ENCODE measurements at regions not wholly inside any gene's neighbourhood (a gene's known extent, or its start where the extent isn't known, plus 50 kb on each side); places are given as distances from the start of the nearest gene placed in this dataset.
A peak's percentile ranks its signal among the peaks of the same experiment; 100 is the strongest.

DNA sequence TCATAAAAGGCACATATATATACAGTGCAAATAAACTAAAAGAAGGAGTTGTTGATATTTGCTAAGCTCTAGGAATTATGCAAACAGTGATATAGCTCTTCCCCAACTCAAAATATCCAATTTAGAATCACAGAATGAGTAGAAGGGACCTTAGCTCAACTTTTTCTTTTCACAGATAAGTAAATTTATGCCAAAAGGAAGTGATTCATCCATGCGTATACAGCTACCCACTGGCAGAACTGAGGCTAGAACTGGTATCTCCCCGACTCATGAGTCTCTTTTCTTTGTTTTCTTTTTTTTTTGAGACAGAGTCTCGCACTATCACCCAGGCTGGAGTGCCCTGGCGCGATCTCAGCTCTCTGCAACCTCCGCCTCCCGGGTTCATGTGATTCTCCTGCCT is 54.2 kb upstream of the SVIL start:
- Histone ChIP-seq H3K79me2 (ENCODE audit: control insufficient read depth, insufficient read depth, low read length, poor library complexity) (no peaks in the 10 kb centered on the region), H3K4ac (ENCODE audit: low read depth, low read length) (no peak overlapping the region), H3K9me3 (ENCODE audit: insufficient read depth, low read depth, low read length) (no peaks in the 10 kb centered on the region), H2BK5ac (ENCODE audit: low read depth, low read length, poor library complexity) (no peak overlapping the region), H3K4me2 (ENCODE audit: low read length) (no peak overlapping the region), H3K27me3 (ENCODE audit: insufficient read depth, low read length) (no peaks in the 10 kb centered on the region), H3K23ac (ENCODE audit: low read length) (no peak overlapping the region), H3K36me3 (ENCODE audit: control insufficient read depth in 1 of 2, insufficient read depth in 2 of 2, low read length in 2 of 2) (peaks cover 0 to 3% of the 10 kb centered on the region in 2 experiments), H4K12ac (ENCODE audit: low read depth, low read length) (no peak overlapping the region), H2AFZ (ENCODE audit: insufficient read depth, low read length, poor library complexity) (no peak overlapping the region), H3K18ac (ENCODE audit: low read length) (no peak overlapping the region), H3K4me1 (ENCODE audit: control insufficient read depth in 1 of 2, insufficient read depth in 2 of 2, low read length in 2 of 2) (peaks cover 5 to 13% of the 10 kb centered on the region in 2 experiments), H3K27ac (ENCODE audit: low read depth, low read length) (no peak overlapping the region), H2BK12ac (ENCODE audit: low read length) (no peak overlapping the region), H3K14ac (ENCODE audit: low read length) (no peak overlapping the region), H2AK5ac (ENCODE audit: low read length) (no peak overlapping the region), H2BK120ac (ENCODE audit: insufficient read depth, low read length, poor library complexity) (no peak overlapping the region), H3K9ac (ENCODE audit: low read length) (no peak overlapping the region), H4K91ac (ENCODE audit: low read depth, low read length) (no peak overlapping the region), H4K8ac (ENCODE audit: low read depth, low read length) (no peak overlapping the region), H3K4me3 (ENCODE audit: low read depth, low read length) (no peak overlapping the region), H3K79me1 (ENCODE audit: low read length) (peaks cover 4% of the 10 kb centered on the region)
- no CpG with 5 or more reads among the region's 7 CpGs for WGBS (ENCODE audit: extremely low coverage, insufficient coverage, insufficient read length)
- no peak for DNase-seq

DNA sequence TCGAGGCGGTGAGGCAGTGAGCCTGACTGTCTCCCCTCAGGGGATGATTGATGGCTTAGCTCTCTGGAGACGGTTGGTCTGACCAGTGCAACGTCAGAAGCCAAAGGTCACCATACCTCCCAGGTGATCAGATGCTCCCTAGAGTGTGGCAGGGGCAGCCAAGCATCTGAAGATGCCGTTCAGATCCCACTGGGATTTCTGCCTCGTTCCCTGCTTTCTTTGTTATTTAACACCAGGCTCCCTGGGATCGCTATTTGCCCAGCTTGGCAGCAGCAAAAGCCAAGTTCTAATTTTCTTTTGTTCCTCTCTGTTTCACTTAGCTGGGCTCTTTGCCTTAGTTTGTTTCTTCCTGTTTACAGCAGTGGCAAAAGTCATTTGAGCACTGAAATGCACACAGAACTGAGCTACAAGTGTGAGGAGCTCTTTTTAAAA is 53.5 kb upstream of the SVIL start:
- no peak overlapping the region for H4K8ac ChIP-seq (ENCODE audit: low read depth, low read length)
- no peak overlapping the region for H3K18ac ChIP-seq (ENCODE audit: low read length)
- H3K9me3 ChIP-seq (ENCODE audit: insufficient read depth, low read depth, low read length), result no peaks in the 10 kb centered on the region
- no peaks in the 10 kb centered on the region for H3K79me2 ChIP-seq (ENCODE audit: control insufficient read depth, insufficient read depth, low read length, poor library complexity)
- H2BK5ac ChIP-seq (ENCODE audit: low read depth, low read length, poor library complexity), result no peak overlapping the region
- no peak overlapping the region for H3K23ac ChIP-seq (ENCODE audit: low read length)
- H2BK120ac ChIP-seq (ENCODE audit: insufficient read depth, low read length, poor library complexity), result no peak overlapping the region
- no peak overlapping the region for H4K12ac ChIP-seq (ENCODE audit: low read depth, low read length)
- H2AFZ ChIP-seq (ENCODE audit: insufficient read depth, low read length, poor library complexity), result no peak overlapping the region
- peaks cover 4% of the 10 kb centered on the region for H3K79me1 ChIP-seq (ENCODE audit: low read length)
- no CpG with 5 or more reads among the region's 7 CpGs for WGBS (ENCODE audit: extremely low coverage, insufficient coverage, insufficient read length)
- H4K91ac ChIP-seq (ENCODE audit: low read depth, low read length), result no peak overlapping the region
- H2BK12ac ChIP-seq (ENCODE audit: low read length), result no peak overlapping the region
- H2AK5ac ChIP-seq (ENCODE audit: low read length), result no peak overlapping the region
- H3K4me2 ChIP-seq (ENCODE audit: low read length), result peak overlapping the region; percentile 48
- peaks cover 0 to 6% of the 10 kb centered on the region in 2 experiments for H3K36me3 ChIP-seq (ENCODE audit: control insufficient read depth in 1 of 2, insufficient read depth in 2 of 2, low read length in 2 of 2)
- H3K14ac ChIP-seq (ENCODE audit: low read length), result no peak overlapping the region
- no peak overlapping the region for H3K4ac ChIP-seq (ENCODE audit: low read depth, low read length)
- peak overlapping the region; percentile 36 for H3K27ac ChIP-seq (ENCODE audit: low read depth, low read length)
- H3K27me3 ChIP-seq (ENCODE audit: insufficient read depth, low read length), result no peaks in the 10 kb centered on the region
- H3K4me1 ChIP-seq (ENCODE audit: control insufficient read depth in 1 of 2, insufficient read depth in 2 of 2, low read length in 2 of 2), result peaks cover 5 to 13% of the 10 kb centered on the region in 2 experiments
- no peak overlapping the region for H3K9ac ChIP-seq (ENCODE audit: low read length)
- no peak for DNase-seq
- H3K4me3 ChIP-seq (ENCODE audit: low read depth, low read length), result no peak overlapping the region

DNA sequence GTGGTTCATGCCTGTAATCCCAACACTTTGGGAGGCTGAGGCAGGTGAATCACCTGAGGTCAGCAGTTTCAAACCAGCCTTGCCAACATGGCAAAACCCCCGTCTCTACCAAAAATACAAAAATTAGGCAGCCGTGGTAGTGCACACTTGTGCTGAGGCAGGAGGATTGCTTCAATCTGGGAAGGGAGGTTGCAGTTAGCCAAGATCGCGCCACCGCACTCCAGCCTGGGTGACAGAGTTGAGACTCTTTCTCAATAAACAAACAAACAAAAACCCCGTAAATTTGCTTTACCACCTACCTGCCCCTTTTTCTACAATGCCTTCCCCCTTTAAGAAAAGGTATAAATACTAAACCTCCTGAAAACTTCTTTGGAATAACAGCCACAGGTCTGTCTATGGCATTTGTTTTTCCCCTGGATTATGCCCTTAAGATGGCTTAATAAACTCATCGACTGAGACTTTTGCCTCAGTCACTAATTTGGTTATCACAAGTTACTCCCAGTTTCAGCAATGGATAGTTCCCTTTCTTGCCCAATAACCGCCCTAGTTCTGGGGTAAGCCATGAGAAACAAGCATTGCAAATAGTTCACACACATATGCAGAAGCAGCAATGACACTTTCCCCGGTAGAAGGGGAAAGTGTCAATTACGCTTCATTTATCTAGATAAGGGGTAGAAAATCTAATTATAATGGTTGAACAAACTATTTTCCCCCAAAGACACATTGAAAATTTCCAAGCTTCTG is 52.8 kb upstream of the SVIL start:
- Histone ChIP-seq H3K79me1 (ENCODE audit: low read length) (peaks cover 4% of the 10 kb centered on the region), H2AFZ (ENCODE audit: insufficient read depth, low read length, poor library complexity) (no peak overlapping the region), H3K36me3 (ENCODE audit: control insufficient read depth in 1 of 2, insufficient read depth in 2 of 2, low read length in 2 of 2) (peaks cover 0 to 9% of the 10 kb centered on the region in 2 experiments), H4K91ac (ENCODE audit: low read depth, low read length) (peak overlapping the region; percentile 43), H3K79me2 (ENCODE audit: control insufficient read depth, insufficient read depth, low read length, poor library complexity) (no peaks in the 10 kb centered on the region), H3K4me1 (ENCODE audit: control insufficient read depth in 1 of 2, insufficient read depth in 2 of 2, low read length in 2 of 2) (peaks cover 2 to 9% of the 10 kb centered on the region in 2 experiments), H4K12ac (ENCODE audit: low read depth, low read length) (no peak overlapping the region), H2BK5ac (ENCODE audit: low read depth, low read length, poor library complexity) (no peak overlapping the region), H3K4ac (ENCODE audit: low read depth, low read length) (no peak overlapping the region), H4K8ac (ENCODE audit: low read depth, low read length) (no peak overlapping the region), H3K27ac (ENCODE audit: low read depth, low read length) (no peak overlapping the region), H3K9me3 (ENCODE audit: insufficient read depth, low read depth, low read length) (no peaks in the 10 kb centered on the region), H2BK12ac (ENCODE audit: low read length) (peak overlapping the region; percentile 35), H3K4me3 (ENCODE audit: low read depth, low read length) (no peak overlapping the region), H3K18ac (ENCODE audit: low read length) (peak overlapping the region; percentile 82), H3K23ac (ENCODE audit: low read length) (no peak overlapping the region), H3K14ac (ENCODE audit: low read length) (no peak overlapping the region), H3K4me2 (ENCODE audit: low read length) (no peak overlapping the region), H2AK5ac (ENCODE audit: low read length) (peak overlapping the region; percentile 32), H3K9ac (ENCODE audit: low read length) (no peak overlapping the region), H3K27me3 (ENCODE audit: insufficient read depth, low read length) (no peaks in the 10 kb centered on the region), H2BK120ac (ENCODE audit: insufficient read depth, low read length, poor library complexity) (no peak overlapping the region)
- DNase-seq, result no peak
- WGBS (ENCODE audit: extremely low coverage, insufficient coverage, insufficient read length), result no CpG with 5 or more reads among the region's 10 CpGs

DNA sequence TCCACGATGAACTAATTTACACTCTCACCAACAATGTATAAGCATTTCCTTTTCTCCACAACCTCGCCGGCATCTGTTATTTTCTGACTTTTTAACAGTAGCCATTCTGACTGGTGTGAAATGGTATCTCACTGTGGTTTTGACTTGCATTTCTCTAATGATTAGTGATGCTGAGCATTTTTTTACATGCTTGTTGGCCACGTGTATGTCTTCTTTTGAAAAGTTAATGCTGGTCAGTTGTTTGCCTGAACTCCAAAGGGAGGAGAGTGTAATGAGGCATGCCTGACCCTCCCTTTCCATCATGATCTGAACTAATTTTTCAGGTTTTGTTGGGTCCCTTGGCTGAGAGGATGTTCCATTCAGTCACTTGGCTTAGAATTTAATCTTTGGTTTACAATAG is 50.7 kb upstream of the SVIL start:
- Histone ChIP-seq H3K18ac (ENCODE audit: low read length) (no peak overlapping the region), H2BK5ac (ENCODE audit: low read depth, low read length, poor library complexity) (no peak overlapping the region), H4K12ac (ENCODE audit: low read depth, low read length) (no peak overlapping the region), H3K27ac (ENCODE audit: low read depth, low read length) (no peak overlapping the region), H2AK5ac (ENCODE audit: low read length) (no peak overlapping the region), H3K4ac (ENCODE audit: low read depth, low read length) (no peak overlapping the region), H3K36me3 (ENCODE audit: control insufficient read depth in 1 of 2, insufficient read depth in 2 of 2, low read length in 2 of 2) (peaks cover under 1 to 14% of the 10 kb centered on the region in 2 experiments), H4K91ac (ENCODE audit: low read depth, low read length) (no peak overlapping the region), H3K4me2 (ENCODE audit: low read length) (no peak overlapping the region), H3K79me2 (ENCODE audit: control insufficient read depth, insufficient read depth, low read length, poor library complexity) (no peaks in the 10 kb centered on the region), H4K8ac (ENCODE audit: low read depth, low read length) (no peak overlapping the region), H2AFZ (ENCODE audit: insufficient read depth, low read length, poor library complexity) (no peak overlapping the region), H3K4me1 (ENCODE audit: control insufficient read depth in 1 of 2, insufficient read depth in 2 of 2, low read length in 2 of 2) (peaks cover 5 to 6% of the 10 kb centered on the region in 2 experiments), H3K23ac (ENCODE audit: low read length) (no peak overlapping the region), H2BK12ac (ENCODE audit: low read length) (no peak overlapping the region), H3K9ac (ENCODE audit: low read length) (no peak overlapping the region), H3K14ac (ENCODE audit: low read length) (no peak overlapping the region), H3K9me3 (ENCODE audit: insufficient read depth, low read depth, low read length) (no peaks in the 10 kb centered on the region), H2BK120ac (ENCODE audit: insufficient read depth, low read length, poor library complexity) (no peak overlapping the region), H3K79me1 (ENCODE audit: low read length) (no peaks in the 10 kb centered on the region), H3K4me3 (ENCODE audit: low read depth, low read length) (no peak overlapping the region), H3K27me3 (ENCODE audit: insufficient read depth, low read length) (no peaks in the 10 kb centered on the region)
- DNase-seq, result peak in 1 of 2 donors; percentile 45
- no CpG with 5 or more reads among the region's 4 CpGs for WGBS (ENCODE audit: extremely low coverage, insufficient coverage, insufficient read length)

Data from trophoblast cell (in vitro differentiated cells and primary cell).